ENCODE measurements at regions not wholly inside any gene's neighbourhood (a gene's known extent, or its start where the extent isn't known, plus 50 kb on each side); places are given as distances from the start of the nearest gene placed in this dataset.

DNA sequence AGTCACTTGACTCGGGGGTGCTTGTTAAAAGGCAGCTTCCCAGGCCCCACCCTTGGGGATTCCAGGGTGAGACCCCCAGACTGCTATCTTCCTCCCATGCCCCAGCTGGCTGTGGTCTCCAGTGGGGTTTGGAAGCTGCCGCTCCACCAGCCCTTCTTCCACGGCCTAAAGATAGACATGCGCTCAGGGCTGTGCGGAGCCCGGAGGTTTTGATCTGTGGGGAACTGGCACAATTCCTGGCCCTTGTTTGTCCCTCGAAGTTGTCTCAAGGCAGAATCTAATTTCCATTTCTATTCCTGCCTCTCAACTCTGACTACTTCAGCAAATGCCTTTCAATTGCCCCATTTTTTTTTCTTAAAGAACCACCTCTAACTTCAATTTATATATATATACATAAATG lies 120.7 kb upstream of the SRSF6 start:
- Histone ChIP-seq H3K79me2 (ENCODE audit: control insufficient read depth, insufficient read depth, low read length) (no peaks in the 10 kb centered on the region), H3K27me3 (ENCODE audit: control insufficient read depth in 2 of 2, insufficient read depth in 2 of 2, low read length in 2 of 2) (peaks cover 2 to 19% of the 10 kb centered on the region in 2 experiments; a peak in 3 of 5 replicates), H3K4me3 (no peak overlapping the region), H4K20me1 (replicated peaks; ENCODE audit: control insufficient read depth, insufficient read depth, low read length) (no peaks in the 10 kb centered on the region), H3K4me2 (ENCODE audit: insufficient read depth, low read length) (no peak overlapping the region), H3K4me1 (replicated peaks in 1 of 2; ENCODE audit: control insufficient read depth in 2 of 2, insufficient read depth in 2 of 2, low read length in 2 of 2) (no peaks in the 10 kb centered on the region), H2AFZ (ENCODE audit: low read depth, low read length) (no peak overlapping the region), H3K9me3 (replicated peaks; ENCODE audit: control insufficient read depth, insufficient read depth, low read depth, low read length) (no peaks in the 10 kb centered on the region), H3K36me3 (ENCODE audit: control insufficient read depth, insufficient read depth, low read length) (no peaks in the 10 kb centered on the region), H3K27ac (ENCODE audit: extremely low read depth, low read depth, low read length) (no peak overlapping the region), H3K9ac (ENCODE audit: insufficient read depth in 1 of 2, low read depth in 2 of 2, low read length in 2 of 2) (no peak overlapping the region), H3K9me1 (ENCODE audit: control insufficient read depth, insufficient read depth, low read length) (no peaks in the 10 kb centered on the region)
- in situ Hi-C loops (cut with MboI), result loop anchor here (10.0 kb wide), 1 partner anchor 288 kb away; no protein-coding TSS in a partner anchor
- ChIA-PET CTCF (ENCODE audit: low intra/inter-chr PET ratio) (no interaction called here), POLR2A (no interaction called here)
- intact Hi-C loops (cut with micrococcal nuclease), result no loop called here
- WGBS (ENCODE audit: insufficient coverage, low coverage, missing lambda C conversion rate), result 2% methylated on average over 7 of the region's 7 CpGs
- no TSS peak for BruUV-seq (replicated peaks)
- ATAC-seq (no peak), DNase-seq (ENCODE audit: extremely low read depth in 1 of 4, low spot score in 3 of 4) (no peak), FAIRE-seq (no peak)
- TF ChIP-seq MCM2 (IDR thresholded peaks at IDR 0.05; ENCODE audit: low read depth), result no peak
- TF ChIP-seq TFAP4 (CRISPR knock-in tag; IDR thresholded peaks at IDR 0.05; ENCODE audit: borderline replicate concordance), result no peak
- no peak for TF ChIP-seq TEAD1 (CRISPR knock-in tag; IDR thresholded peaks at IDR 0.05)
- no peak for TF ChIP-seq ZNF124 (CRISPR knock-in tag; IDR thresholded peaks at IDR 0.05)
- no peak for TF ChIP-seq TAF9B (IDR thresholded peaks at IDR 0.05; ENCODE audit: partially characterized antibody)
- TF ChIP-seq BRF2 (IDR thresholded peaks at IDR 0.05; ENCODE audit: borderline replicate concordance, insufficient read depth, insufficient read length), result no peak
- TF ChIP-seq NBN (IDR thresholded peaks at IDR 0.05; ENCODE audit: low read depth), result no peak
- TF ChIP-seq, protein P1, sequence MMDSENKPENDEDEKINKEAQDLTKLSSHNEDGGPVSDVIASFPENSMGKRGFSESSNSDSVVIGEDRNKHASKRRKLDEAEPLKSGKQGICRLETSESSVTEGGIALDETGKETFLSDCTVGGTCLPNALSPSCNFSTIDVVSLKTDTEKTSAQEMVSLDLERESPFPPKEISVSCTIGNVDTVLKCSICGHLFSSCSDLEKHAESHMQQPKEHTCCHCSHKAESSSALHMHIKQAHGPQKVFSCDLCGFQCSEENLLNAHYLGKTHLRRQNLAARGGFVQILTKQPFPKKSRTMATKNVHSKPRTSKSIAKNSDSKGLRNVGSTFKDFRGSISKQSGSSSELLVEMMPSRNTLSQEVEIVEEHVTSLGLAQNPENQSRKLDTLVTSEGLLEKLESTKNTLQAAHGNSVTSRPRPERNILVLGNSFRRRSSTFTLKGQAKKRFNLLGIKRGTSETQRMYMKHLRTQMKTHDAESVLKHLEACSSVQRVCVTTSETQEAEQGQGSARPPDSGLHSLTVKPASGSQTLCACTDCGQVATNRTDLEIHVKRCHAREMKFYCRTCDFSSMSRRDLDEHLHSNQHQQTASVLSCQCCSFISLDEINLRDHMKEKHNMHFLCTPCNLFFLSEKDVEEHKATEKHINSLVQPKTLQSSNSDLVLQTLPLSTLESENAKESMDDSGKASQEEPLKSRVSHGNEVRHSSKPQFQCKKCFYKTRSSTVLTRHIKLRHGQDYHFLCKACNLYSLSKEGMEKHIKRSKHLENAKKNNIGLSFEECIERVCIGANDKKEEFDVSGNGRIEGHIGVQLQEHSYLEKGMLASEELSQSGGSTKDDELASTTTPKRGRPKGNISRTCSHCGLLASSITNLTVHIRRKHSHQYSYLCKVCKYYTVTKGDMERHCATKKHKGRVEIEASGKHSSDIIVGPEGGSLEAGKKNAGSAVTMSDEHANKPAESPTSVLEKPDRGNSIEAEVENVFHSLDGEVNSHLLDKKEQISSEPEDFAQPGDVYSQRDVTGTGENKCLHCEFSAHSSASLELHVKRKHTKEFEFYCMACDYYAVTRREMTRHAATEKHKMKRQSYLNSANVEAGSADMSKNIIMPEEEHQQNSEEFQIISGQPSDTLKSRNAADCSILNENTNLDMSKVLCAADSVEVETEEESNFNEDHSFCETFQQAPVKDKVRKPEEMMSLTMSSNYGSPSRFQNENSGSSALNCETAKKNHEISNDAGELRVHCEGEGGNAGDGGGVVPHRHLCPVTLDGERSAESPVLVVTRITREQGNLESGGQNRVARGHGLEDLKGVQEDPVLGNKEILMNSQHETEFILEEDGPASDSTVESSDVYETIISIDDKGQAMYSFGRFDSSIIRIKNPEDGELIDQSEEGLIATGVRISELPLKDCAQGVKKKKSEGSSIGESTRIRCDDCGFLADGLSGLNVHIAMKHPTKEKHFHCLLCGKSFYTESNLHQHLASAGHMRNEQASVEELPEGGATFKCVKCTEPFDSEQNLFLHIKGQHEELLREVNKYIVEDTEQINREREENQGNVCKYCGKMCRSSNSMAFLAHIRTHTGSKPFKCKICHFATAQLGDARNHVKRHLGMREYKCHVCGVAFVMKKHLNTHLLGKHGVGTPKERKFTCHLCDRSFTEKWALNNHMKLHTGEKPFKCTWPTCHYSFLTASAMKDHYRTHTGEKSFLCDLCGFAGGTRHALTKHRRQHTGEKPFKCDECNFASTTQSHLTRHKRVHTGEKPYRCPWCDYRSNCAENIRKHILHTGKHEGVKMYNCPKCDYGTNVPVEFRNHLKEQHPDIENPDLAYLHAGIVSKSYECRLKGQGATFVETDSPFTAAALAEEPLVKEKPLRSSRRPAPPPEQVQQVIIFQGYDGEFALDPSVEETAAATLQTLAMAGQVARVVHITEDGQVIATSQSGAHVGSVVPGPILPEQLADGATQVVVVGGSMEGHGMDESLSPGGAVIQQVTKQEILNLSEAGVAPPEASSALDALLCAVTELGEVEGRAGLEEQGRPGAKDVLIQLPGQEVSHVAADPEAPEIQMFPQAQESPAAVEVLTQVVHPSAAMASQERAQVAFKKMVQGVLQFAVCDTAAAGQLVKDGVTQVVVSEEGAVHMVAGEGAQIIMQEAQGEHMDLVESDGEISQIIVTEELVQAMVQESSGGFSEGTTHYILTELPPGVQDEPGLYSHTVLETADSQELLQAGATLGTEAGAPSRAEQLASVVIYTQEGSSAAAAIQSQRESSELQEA (IDR thresholded peaks at IDR 0.05; ENCODE audit: low read depth), result no peak
- no peak for TF ChIP-seq MEF2A (IDR thresholded peaks at IDR 0.05; ENCODE audit: control insufficient read depth, low read depth, low read length)
- no peak for TF ChIP-seq DMBX1 (CRISPR knock-in tag; IDR thresholded peaks at IDR 0.05; ENCODE audit: borderline replicate concordance)
- no peak for TF ChIP-seq ZZZ3 (IDR thresholded peaks at IDR 0.05)
- no peak for TF ChIP-seq POLR2AphosphoS5 (IDR thresholded peaks at IDR 0.05; ENCODE audit: control insufficient read depth, insufficient read depth, low read depth, low read length)
- TF ChIP-seq HEY1 (CRISPR knock-in tag; IDR thresholded peaks at IDR 0.05; ENCODE audit: borderline replicate concordance), result no peak
